CD4-positive, alpha-beta T cell treated with Interleukin-1 beta for 1 hour (primary cell): ENCODE measurements at regions not wholly inside any gene's neighbourhood (a gene's known extent, or its start where the extent isn't known, plus 50 kb on each side); places are given as distances from the start of the nearest gene placed in this dataset.
A peak's percentile ranks its signal among the peaks of the same experiment; 100 is the strongest.

Experiments used
- DNase-seq, 2 donors: peaks; one replicate each; pipeline ENCODE4 v3.0.0-alpha.2; 2020 to 2022

DNA sequence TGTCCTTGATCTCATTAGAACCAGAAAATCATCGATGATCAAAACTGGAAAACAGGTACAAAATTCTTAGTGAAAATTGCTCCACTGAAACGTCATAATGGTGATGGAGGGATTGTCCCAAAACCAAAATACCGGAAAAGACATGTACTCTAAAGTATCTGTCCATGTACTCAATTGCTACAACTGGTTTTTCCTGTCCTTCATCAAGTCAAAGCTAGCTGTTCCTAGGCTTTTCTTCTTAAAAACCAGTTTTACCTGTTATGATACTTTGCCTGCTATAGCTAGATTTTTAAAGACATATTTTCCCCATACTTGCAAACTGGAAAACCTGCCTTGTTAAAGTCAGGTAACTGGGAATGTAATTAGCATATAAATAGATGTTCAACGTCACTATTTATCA is 50.5 kb upstream of the LRRC1 start:
- no peak for DNase-seq

DNA sequence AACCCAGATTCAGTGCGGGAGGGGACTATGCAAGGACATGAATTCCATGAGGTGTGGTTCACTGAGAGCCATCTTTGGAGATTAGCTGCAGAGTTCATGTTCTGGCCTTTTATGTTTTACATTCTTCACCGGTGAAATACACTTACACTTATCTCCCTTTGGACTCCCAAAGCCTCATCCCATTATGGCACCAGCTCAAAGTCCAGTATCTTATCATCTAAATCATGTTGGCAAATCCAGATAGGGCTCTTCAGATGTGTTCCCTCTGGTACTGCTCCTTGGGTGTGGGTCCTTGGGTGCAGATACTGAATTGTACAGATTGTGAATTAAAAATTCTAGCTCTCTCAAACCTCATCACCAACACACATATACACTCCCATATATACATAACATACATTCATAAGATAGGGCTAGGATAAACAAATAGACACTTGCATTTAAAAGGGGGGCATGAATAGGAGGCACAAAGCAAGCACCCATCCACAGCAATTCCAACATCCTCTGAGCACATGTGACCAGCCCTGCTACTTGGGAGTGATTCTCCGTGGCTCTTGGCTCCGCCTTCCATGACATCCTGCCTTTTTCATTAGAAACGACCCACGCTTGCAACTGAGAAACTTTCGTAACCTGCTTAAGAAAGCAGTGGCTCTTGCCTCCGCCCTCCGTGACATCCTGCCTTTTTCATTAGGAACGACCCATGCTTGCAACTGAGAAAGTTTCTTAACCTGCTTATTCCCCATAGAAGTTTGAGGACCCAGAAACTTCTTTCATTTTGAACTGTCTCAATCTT is 53.6 kb upstream of the LRRC1 start:
- no peak for DNase-seq

DNA sequence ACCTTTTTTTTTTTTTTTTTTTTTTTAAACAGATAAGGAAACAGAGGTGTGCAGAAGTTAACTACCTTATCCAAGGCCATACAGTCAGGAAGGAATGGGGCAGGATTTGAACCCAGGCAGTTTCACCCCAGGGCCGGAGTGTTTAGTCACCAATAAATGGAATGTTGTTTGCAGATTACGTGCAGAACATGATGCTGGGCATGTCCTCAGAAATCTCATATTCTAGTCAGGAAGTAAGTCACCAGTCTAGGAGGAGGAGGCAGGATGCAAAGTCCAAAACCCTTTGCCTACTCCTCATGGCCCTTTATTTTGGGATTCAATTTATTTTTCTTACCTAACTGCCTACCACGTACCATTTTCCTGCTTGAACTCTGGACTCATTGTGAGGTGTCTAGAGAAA is 57.1 kb upstream of the LRRC1 start:
- DNase-seq, result no peak

DNA sequence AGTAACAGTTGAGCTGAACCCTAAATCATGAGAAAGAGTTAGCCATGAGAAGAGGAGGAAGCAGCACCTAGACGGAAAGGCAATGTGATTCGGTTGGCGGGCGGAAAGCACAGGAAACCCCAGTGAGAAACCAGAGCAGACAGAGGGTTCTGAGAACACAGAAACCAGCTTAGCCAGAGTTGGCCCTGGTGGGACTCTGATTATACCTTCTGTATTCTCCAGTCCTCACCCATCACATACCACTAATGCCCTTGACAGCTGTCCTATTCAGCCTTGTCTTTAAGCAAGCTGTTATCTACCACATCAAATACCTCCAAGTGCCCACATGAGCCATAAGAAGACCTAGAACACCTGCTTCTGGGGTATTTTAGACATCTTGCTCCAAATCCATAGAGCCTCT is 58.9 kb upstream of the LRRC1 start:
- peak in 1 of 2 donors; percentile 4 for DNase-seq

DNA sequence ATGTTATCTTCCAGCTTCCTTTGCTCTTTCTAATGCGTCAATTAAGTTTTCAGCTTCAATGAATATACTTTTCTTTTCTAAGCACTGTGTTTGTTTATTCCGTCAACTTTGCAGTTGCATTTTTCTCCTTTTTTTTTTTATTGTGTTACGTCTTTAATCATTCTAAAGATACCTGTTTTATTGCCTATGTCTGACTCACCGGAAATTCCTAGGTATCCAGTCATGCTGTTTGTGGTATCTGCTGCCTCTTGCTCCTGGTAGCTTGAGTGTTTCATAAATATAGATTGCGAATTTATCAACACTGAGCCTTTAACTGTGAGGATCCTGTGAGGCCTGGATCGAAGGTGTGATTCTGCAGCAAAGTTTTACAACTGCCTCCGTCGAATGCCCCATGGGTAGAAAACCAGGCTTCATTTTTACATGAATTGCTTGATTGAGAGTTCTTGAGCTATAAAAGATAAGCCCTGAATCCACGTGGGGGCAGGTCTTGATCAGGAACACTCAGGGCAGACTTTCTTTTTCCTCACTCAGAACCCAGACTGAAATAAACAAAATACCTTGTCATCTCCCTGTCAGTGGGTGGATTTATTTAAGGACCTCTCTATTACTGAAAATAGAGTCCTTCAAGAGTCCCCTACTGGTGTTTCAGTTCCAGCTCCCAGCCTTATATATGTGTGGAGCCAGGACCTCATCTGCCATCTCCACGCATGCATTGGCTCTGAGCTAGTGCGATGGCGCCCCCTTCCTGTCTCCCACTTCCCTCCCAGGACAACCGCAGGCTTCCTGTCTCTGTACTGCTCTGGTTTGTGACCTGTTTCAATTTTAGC is 60.1 kb upstream of the LRRC1 start:
- DNase-seq, result peak in 1 of 2 donors; percentile 18

DNA sequence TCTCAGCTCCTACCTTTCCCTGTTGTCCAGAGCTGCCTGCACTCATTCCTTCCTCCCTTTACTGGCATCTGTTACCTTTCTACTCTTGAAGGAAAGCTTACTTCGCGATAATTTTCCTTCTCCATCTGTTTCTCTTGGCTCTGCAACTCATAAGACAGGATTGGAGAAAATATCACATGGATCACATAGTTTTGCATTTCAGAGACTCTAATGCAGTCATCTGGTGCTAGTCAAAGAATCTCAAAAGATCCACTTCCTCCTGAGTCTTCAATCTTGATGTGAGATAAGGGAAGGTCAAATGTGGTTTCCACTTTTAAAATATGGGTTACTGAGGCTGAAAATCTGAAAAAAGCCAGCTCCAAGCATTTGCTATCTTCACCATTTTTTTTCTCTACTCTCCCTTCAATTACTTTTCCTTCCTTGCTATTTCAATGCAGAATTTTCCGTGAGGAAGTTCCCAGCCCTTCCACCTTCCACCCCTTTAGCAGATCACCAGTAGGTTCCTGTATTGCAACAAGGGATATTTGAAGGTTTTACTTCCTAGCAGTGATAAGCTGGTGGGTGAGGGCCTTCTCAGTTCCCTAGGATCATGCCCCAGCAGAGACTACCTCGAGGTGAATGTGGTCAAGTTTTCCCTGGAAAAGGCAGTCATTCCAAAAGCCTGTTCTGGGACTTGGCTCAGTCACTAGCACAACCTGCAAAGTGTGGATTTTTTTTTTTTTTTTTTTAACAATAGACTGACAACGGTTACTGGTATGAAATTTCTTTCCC is 62.8 kb upstream of the LRRC1 start:
- DNase-seq, result no peak

DNA sequence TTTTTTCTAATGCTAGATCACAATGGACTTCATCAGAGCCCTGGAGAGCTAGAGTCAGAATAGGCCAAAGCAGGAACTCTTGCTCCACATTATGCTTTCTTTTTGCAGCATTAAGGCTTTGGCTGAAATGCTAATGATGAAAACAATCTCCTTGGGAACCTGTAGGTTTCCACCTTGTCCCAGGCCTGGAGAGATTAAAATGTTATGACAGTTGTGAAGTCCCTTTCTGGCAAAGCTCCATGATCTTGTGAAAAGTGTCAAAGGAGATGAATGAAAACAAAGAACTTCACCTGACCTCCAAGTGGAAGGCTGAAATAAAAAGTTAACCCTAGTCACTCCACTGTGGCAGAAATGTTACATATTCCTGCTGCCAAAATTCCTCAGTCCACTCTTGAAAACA is 64.0 kb upstream of the LRRC1 start:
- no peak for DNase-seq

DNA sequence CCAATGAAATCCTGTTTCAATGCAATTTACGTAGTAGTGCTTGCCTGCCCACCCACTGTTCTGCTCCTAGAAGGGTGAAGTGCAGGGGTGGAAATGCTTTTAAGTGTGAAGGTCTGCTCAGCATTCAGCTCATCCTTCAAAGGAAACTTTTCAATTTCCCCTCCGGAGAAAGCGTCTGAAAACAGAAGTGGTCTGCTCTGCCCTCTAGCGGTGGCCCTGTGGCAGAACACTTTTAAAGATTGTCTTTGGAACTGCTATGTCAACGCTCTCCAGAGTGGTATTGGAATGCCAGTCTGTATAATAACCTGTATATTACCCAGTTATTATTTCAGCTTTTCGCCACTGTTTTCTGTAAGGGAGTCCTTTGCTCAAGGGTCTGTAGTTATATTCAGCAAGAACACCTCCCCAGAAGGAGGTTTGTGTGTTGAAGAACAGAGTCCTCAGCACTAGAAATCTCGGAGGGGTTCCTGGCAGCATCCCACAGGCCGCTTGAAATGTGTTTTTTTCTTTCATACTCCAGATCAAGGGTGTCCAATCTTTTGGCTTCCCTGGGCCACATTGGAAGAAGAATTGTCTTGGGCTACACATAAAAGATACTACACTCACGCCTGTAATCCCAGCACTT is 63.1 kb upstream of the KLHL31 start:
- DNase-seq, result peak; percentile 49 to 57

DNA sequence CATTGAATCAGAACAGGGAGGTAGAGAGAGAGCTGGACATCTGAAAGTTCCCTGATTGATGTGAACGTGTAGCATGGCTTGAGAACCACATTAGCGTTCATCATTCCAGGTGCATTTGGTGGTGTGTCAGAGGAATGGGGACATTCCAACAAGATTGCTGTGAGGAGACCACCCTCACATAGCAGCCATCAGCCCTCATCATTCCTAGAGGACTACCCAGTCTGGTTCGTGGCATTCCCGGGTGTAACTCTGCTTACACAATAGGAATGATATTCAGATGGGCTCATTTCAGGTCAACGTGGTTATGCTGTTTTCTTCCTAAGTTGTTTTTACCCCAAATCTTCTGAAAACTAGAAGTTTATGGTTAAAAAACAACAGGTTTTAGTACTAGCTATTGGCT is 62.2 kb upstream of the KLHL31 start:
- DNase-seq, result no peak

DNA sequence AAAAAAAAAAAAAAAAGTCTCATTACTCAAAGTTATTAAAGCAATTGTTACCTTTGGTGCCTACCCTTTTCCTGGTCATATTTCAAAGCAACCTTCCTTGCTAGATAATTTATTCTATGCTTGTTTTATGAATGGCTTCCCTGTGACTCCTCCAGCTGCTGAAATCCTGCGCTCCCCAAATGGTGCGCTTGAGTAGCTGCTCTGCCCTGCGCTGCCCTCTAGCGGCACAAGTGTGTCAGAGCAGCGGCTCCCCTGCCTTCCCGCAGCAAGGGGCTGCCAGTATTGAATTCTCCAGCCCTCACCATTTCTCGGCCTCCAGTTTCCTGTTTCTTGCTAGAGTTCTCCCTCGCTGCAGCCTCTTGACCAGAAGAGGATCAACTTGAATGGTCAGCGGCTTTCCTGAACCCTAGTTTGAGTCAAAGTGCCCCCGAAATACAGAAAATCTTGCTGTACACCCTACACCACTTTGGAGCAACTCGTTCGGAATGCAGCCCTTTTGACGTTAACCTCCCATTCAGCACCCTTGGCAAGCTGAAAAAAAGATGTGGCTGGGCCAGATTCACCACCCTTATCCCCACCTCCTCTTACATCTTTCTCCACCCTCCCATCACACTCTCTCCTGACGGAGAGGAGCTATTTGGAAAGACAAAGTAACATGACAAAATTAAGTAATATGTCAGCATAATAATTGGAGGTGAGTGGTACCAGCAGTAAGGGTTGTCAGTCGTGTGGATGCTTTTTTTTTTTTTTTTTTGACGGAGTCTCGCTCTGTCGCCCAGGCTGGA is 60.4 kb upstream of the KLHL31 start:
- DNase-seq, result peak; percentile 68 to 71

DNA sequence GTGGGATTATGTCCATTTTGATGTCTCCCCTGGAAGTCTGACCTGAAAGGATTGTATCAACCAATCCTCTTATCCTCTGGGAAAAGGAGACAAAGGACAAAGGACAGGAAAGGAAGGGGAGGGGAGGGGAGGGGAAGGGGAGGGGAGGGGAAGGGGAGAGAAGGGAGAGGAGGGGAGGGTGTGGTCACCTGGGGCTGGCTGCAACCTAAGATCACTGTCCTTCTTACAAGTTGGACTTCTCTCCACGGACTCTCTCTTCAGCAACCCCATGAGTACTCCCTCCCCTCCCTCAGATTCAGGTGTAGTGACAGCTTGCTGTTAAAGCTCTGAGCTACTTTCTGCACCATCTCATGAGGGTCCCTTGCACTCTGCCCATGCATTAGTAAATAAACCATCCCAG is 58.9 kb upstream of the KLHL31 start:
- DNase-seq, result no peak

DNA sequence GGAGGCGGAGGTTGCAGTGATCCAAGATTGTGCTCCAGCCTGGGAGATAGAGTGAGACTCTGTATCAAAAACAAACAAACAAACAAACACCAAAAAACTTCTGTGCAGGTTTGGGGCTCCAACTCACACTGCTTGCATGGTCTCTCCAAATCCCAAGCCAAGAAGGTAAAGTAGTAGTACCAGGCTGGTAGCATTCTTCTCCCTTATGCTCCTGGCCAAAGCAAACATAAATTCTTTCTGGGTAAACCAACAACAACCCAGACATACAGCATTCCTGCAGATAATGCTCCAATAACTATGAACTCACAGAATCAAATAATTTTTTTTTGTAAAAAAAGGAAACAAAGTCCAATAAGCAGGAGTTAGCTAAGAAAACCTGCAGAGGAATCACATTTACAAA is 57.8 kb upstream of the KLHL31 start:
- no peak for DNase-seq

DNA sequence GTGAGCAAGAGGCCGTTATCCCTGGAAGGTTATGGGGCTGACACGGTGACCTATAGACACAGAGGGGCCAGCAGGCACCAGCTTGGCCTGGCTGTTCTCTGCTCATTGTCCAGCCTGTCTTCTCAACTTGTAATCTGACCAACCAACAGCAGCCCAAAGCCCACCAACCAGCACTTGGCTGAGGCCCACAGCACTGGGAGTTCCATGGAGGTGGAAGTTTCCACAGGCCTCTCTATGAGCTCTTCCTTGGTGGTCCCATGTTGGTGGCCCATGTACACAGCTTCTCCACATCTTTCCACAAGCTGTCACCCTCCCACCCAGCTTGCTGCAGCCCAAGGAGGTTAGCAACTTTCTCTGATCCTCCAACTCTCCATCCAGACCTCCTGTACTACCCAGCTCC is 56.2 kb upstream of the KLHL31 start:
- DNase-seq, result no peak

DNA sequence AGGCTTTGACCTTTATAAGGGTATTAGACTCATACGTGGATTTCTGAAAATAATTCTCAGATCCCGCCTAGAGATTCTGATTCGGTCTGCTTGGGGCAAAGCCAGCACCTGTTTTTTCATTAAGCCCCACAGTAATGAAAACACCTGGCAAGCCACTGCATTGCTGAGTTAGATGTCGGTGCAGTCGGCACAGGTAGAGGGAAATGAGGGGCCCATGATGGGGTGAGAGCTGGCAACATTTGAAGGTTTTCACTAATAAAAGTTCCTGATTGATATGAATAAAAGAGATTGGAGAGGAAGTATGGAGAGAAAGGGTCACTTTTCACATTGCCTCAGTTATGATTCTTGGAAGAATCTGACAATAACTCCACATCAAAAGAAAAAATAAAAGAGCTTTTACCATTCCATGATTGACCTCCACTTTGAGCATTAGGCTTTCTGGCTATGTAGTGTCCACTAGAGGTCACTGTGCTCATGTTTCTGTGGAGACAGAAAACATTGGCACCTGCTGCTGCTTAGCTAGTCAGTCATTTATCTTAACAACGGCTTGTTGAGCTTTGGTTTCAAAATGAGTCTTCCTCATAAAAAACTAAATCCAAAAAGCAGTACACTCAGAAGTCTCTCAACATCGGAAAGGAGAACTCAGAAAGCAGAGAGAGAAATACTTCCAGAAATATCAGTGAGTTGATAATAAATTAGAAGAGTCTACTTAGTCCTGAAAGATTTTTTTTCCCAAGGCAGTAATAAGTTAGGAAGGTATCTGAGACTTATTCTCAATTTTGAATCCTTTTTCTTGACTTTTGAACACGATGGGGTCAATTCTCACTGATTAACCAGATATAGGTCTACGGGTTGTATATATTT is 53.3 kb upstream of the KLHL31 start:
- DNase-seq, result peak; percentile 26 to 50

DNA sequence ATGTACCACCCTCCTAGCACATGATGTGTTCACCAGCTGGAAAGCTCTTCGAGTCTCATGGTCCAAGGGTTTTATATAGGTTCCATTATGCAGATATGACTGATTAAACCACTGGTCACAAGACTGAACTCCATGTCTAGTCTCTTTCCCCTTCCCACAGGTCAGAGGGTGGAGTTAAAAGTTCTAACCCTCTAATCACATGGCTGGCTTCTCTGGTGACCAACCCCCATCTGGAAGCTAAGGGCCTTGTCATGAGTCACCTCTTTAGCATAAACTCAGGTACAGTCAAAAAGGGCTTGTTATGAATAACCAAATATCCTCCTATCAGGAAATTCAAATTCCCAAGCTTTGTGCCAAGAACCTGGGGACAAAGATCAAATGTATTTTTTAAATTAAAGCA is 52.0 kb upstream of the KLHL31 start:
- no peak for DNase-seq

DNA sequence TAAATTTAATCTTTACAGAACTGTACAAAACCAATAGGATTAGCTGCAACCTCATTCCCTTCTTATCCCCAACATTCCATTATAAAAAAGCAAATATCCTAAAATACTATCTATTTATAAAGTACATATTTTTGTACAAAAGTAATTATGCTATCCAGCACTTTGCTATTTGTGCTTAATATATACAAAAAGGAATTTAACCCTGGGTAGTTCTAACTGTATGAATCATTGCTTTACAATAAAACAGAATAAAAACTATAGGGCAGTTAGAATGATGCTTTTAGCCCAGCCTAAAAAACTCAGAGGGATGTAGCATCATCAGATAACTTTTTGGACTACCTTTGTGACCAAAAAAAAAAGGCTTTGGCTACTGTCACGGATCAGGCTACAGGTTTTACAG is 49.9 kb upstream of the KLHL31 start:
- DNase-seq, result no peak
